ENCODE measurements at regions not wholly inside any gene's neighbourhood (a gene's known extent, or its start where the extent isn't known, plus 50 kb on each side); places are given as distances from the start of the nearest gene placed in this dataset.
"Not testable (repeated sequence)": the region's sequence is repeated elsewhere in the genome, so short reads cannot be mapped to it uniquely, and the experiment has no call there.

GRCh38 chr1:8228253-8228652 lies 89.7 kb upstream of the SLC45A1 start:
- no peak for DNase-seq (ENCODE audit: low read depth in 2 of 2)

GRCh38 chr1:8227674-8228073 lies 90.2 kb upstream of the SLC45A1 start:
- not testable (repeated sequence) for DNase-seq (ENCODE audit: low read depth in 2 of 2)

GRCh38 chr1:8226747-8227146 lies 91.2 kb upstream of the SLC45A1 start:
- no peak for DNase-seq (ENCODE audit: low read depth in 2 of 2)

- DNase-seq (ENCODE audit: low read depth in 2 of 2): not testable (repeated sequence)
Measured at GRCh38 chr1:8226024-8226423, 91.9 kb upstream of the SLC45A1 start.

- no peak for DNase-seq (ENCODE audit: low read depth in 2 of 2)
Measured at GRCh38 chr1:8223526-8223925, 94.4 kb upstream of the SLC45A1 start.

- no peak for DNase-seq (ENCODE audit: low read depth in 2 of 2)
Measured at GRCh38 chr1:8222789-8223188, 95.1 kb upstream of the SLC45A1 start.

- DNase-seq (ENCODE audit: low read depth in 2 of 2): no peak
Measured at GRCh38 chr1:8219530-8219929, 98.4 kb upstream of the SLC45A1 start.

GRCh38 chr1:8218351-8219092 lies 99.4 kb upstream of the SLC45A1 start:
- DNase-seq (ENCODE audit: low read depth in 2 of 2): no peak

GRCh38 chr1:8217809-8218208 lies 100.1 kb upstream of the SLC45A1 start:
- no peak for DNase-seq (ENCODE audit: low read depth in 2 of 2)

- peak in 1 of 2 donors; percentile 4 for DNase-seq (ENCODE audit: low read depth in 2 of 2)
Measured at GRCh38 chr1:8217011-8217711, 100.8 kb upstream of the SLC45A1 start.

GRCh38 chr1:8216005-8216404 lies 101.9 kb upstream of the SLC45A1 start:
- no peak for DNase-seq (ENCODE audit: low read depth in 2 of 2)

- DNase-seq (ENCODE audit: low read depth in 2 of 2): no peak
Measured at GRCh38 chr1:8214501-8215173, 103.3 kb upstream of the SLC45A1 start.

GRCh38 chr1:8213676-8214075 lies 104.2 kb upstream of the SLC45A1 start:
- no peak for DNase-seq (ENCODE audit: low read depth in 2 of 2)

- DNase-seq (ENCODE audit: low read depth in 2 of 2): no peak
Measured at GRCh38 chr1:8213136-8213535, 104.8 kb upstream of the SLC45A1 start.

- DNase-seq (ENCODE audit: low read depth in 2 of 2): no peak
Measured at GRCh38 chr1:8212580-8213031, 105.3 kb upstream of the SLC45A1 start.

GRCh38 chr1:8211883-8212579 lies 105.9 kb upstream of the SLC45A1 start:
- no peak for DNase-seq (ENCODE audit: low read depth in 2 of 2)

GRCh38 chr1:8211251-8211882 lies 106.5 kb upstream of the SLC45A1 start:
- no peak for DNase-seq (ENCODE audit: low read depth in 2 of 2)

GRCh38 chr1:8207202-8207601 lies 110.7 kb upstream of the SLC45A1 start:
- no peak for DNase-seq (ENCODE audit: low read depth in 2 of 2)

- no peak for DNase-seq (ENCODE audit: low read depth in 2 of 2)
Measured at GRCh38 chr1:8206391-8206790, 111.5 kb upstream of the SLC45A1 start.

- DNase-seq (ENCODE audit: low read depth in 2 of 2): no peak
Measured at GRCh38 chr1:8205771-8206170, 112.1 kb upstream of the SLC45A1 start.

- DNase-seq (ENCODE audit: low read depth in 2 of 2): no peak
Measured at GRCh38 chr1:8204826-8205225, 113.1 kb upstream of the SLC45A1 start.

GRCh38 chr1:8203551-8203950 lies 114.4 kb upstream of the SLC45A1 start:
- no peak for DNase-seq (ENCODE audit: low read depth in 2 of 2)

Measured in stimulated activated CD4-positive, alpha-beta T cell treated with anti-CD3 and anti-CD28 coated beads, Interleukin-1b, Interleukin-23, amount 100 ng/mL, for 1 hour (primary cell).